H1 (cell line): ENCODE measurements at regions not wholly inside any gene's neighbourhood (a gene's known extent, or its start where the extent isn't known, plus 50 kb on each side); places are given as distances from the start of the nearest gene placed in this dataset.

Experiments
- EZH2 ChIP-seq: fragments of 200-600 bp; sonication (generic); IDR thresholded peaks from 2 replicates; pipeline ENCODE4 v1.7.1; 2012; ENCODE audit warnings: low read depth, mild to moderate bottlenecking, moderate library complexity, low read length, inconsistent platforms; ENCODE audit not compliant: severe bottlenecking
- NRF1 ChIP-seq: IDR thresholded peaks from 2 replicates; pipeline ENCODE4 v1.6.1; 2011; ENCODE audit warnings: mild to moderate bottlenecking, low read depth, low read length, improper control_type of control experiment

DNA sequence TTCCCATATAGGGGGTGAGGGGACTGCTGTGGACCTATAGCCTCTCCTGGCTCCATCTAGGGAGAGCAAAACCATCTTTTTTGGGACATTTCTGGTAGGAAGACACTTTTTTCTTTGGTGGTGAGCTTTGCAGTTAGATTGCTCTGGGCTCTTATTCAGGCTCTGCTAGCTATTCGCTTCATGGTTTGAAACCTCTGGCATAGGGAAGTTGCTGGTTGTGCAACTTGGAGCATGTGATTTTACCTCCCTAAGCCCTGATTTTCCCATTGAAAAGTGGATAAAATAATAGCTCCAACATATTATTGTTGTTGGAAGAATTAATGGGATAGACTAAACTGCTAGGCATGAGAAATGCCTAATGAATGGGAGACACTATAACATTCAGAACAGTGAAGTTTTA is 69.6 kb downstream of the CYP26A1 start (continued):
- no peak for TF ChIP-seq NRF1
- TF ChIP-seq EZH2, result no peak
